ENCODE measurements at regions not wholly inside any gene's neighbourhood (a gene's known extent, or its start where the extent isn't known, plus 50 kb on each side); places are given as distances from the start of the nearest gene placed in this dataset.

GRCh38 chr6:155611742-155612141 is 156.1 kb upstream of the NOX3 start:
- no peak overlapping the region for H3K4me3 Mint-ChIP-seq (ENCODE audit: low read depth, unreplicated experiment)
- H3K4me1 Mint-ChIP-seq (ENCODE audit: low read depth, unreplicated experiment): no peaks in the 10 kb centered on the region
- TF ChIP-seq, protein P1, sequence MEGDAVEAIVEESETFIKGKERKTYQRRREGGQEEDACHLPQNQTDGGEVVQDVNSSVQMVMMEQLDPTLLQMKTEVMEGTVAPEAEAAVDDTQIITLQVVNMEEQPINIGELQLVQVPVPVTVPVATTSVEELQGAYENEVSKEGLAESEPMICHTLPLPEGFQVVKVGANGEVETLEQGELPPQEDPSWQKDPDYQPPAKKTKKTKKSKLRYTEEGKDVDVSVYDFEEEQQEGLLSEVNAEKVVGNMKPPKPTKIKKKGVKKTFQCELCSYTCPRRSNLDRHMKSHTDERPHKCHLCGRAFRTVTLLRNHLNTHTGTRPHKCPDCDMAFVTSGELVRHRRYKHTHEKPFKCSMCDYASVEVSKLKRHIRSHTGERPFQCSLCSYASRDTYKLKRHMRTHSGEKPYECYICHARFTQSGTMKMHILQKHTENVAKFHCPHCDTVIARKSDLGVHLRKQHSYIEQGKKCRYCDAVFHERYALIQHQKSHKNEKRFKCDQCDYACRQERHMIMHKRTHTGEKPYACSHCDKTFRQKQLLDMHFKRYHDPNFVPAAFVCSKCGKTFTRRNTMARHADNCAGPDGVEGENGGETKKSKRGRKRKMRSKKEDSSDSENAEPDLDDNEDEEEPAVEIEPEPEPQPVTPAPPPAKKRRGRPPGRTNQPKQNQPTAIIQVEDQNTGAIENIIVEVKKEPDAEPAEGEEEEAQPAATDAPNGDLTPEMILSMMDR (IDR thresholded peaks at IDR 0.05; ENCODE audit: unreplicated experiment): no peak
- CTCF ChIA-PET: no interaction called here
- H3K9me3 Mint-ChIP-seq (ENCODE audit: low read depth, unreplicated experiment): peaks cover 6% of the 10 kb centered on the region
- intact Hi-C loops (cut with micrococcal nuclease; ENCODE audit: unreplicated experiment): no loop called here
- no TSS peak for BruUV-seq (replicated peaks)
- no peak overlapping the region for H3K27ac Mint-ChIP-seq (ENCODE audit: unreplicated experiment)
- H3K27me3 Mint-ChIP-seq (ENCODE audit: unreplicated experiment): no peaks in the 10 kb centered on the region
- no peaks in the 10 kb centered on the region for H3K36me3 Mint-ChIP-seq (ENCODE audit: insufficient read depth, unreplicated experiment)
- no peak for DNase-seq

DNA sequence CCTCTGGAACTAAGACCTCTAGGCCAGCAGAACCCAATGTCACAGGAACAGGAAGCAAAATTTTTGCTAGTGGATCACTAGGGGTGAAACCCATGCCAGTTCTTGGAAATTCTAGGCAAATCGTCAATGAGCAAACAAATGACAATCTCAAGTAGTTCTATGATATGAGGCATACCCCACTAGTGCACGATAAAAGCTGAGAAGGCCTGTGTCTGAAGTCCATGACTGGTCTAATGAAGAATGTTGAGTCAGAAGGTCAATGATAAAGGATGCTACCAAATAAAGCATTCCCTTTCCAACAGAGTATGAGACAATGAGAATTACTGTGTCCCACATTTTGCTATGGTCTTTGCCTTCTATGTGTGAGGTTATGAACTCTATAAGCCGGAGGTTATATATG is 149.4 kb upstream of the NOX3 start:
- TF ChIP-seq, protein P1 (IDR thresholded peaks at IDR 0.05; ENCODE audit: unreplicated experiment): no peak
- Mint-ChIP-seq H3K9me3 (ENCODE audit: low read depth, unreplicated experiment) (no peaks in the 10 kb centered on the region), H3K4me3 (ENCODE audit: low read depth, unreplicated experiment) (no peak overlapping the region), H3K27ac (ENCODE audit: unreplicated experiment) (no peak overlapping the region), H3K4me1 (ENCODE audit: low read depth, unreplicated experiment) (peaks cover 10% of the 10 kb centered on the region), H3K27me3 (ENCODE audit: unreplicated experiment) (no peaks in the 10 kb centered on the region), H3K36me3 (ENCODE audit: insufficient read depth, unreplicated experiment) (no peaks in the 10 kb centered on the region)
- intact Hi-C loops (cut with micrococcal nuclease; ENCODE audit: unreplicated experiment): no loop called here
- CTCF ChIA-PET: no interaction called here
- BruUV-seq (replicated peaks): no TSS peak
- no peak for DNase-seq

- CTCF ChIA-PET: no interaction called here
- Mint-ChIP-seq H3K4me3 (ENCODE audit: low read depth, unreplicated experiment) (no peak overlapping the region), H3K36me3 (ENCODE audit: insufficient read depth, unreplicated experiment) (no peaks in the 10 kb centered on the region), H3K27me3 (ENCODE audit: unreplicated experiment) (no peaks in the 10 kb centered on the region), H3K4me1 (ENCODE audit: low read depth, unreplicated experiment) (peaks cover 10% of the 10 kb centered on the region), H3K27ac (ENCODE audit: unreplicated experiment) (no peak overlapping the region), H3K9me3 (ENCODE audit: low read depth, unreplicated experiment) (no peaks in the 10 kb centered on the region)
- DNase-seq: no peak
- intact Hi-C loops (cut with micrococcal nuclease; ENCODE audit: unreplicated experiment): no loop called here
- no TSS peak for BruUV-seq (replicated peaks)
- TF ChIP-seq, protein P1 (IDR thresholded peaks at IDR 0.05; ENCODE audit: unreplicated experiment): no peak
These were observed 143.9 kb upstream of the NOX3 start for GRCh38 chr6:155599561-155599960.

- TF ChIP-seq, protein P1 (IDR thresholded peaks at IDR 0.05; ENCODE audit: unreplicated experiment): no peak
- no TSS peak for BruUV-seq (replicated peaks)
- intact Hi-C loops (cut with micrococcal nuclease; ENCODE audit: unreplicated experiment): no loop called here
- no peaks in the 10 kb centered on the region for H3K36me3 Mint-ChIP-seq (ENCODE audit: insufficient read depth, unreplicated experiment)
- no peak for DNase-seq
- CTCF ChIA-PET: no interaction called here
- H3K27me3 Mint-ChIP-seq (ENCODE audit: unreplicated experiment): no peaks in the 10 kb centered on the region
- H3K4me3 Mint-ChIP-seq (ENCODE audit: low read depth, unreplicated experiment): no peak overlapping the region
- H3K9me3 Mint-ChIP-seq (ENCODE audit: low read depth, unreplicated experiment): no peaks in the 10 kb centered on the region
- H3K4me1 Mint-ChIP-seq (ENCODE audit: low read depth, unreplicated experiment): peaks cover 10% of the 10 kb centered on the region
- H3K27ac Mint-ChIP-seq (ENCODE audit: unreplicated experiment): no peak overlapping the region
These were observed 143.5 kb upstream of the NOX3 start for GRCh38 chr6:155599160-155599559.

DNA sequence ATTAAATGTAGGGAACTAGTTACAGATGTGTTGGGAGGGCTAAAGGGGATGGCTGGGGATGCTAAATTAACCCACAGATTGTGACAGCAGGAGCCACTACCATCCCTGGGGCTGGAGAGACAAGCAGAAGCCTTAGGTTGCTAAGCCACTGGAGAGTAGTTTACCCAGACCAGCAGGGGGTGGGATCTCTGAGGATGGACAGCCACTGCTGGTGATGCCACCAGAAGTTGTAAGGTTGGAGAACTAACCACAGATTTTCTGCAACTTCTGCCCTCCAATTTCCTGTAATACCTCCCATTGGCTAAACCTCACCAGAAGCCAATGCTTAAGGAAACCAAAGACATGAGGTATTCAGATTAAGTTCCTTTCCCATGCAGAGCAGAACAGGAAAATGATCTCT is 139.6 kb upstream of the NOX3 start:
- no peaks in the 10 kb centered on the region for H3K27me3 Mint-ChIP-seq (ENCODE audit: unreplicated experiment)
- no peaks in the 10 kb centered on the region for H3K9me3 Mint-ChIP-seq (ENCODE audit: low read depth, unreplicated experiment)
- intact Hi-C loops (cut with micrococcal nuclease; ENCODE audit: unreplicated experiment): no loop called here
- DNase-seq: no peak
- H3K4me3 Mint-ChIP-seq (ENCODE audit: low read depth, unreplicated experiment): no peak overlapping the region
- BruUV-seq (replicated peaks): no TSS peak
- H3K27ac Mint-ChIP-seq (ENCODE audit: unreplicated experiment): no peak overlapping the region
- no peaks in the 10 kb centered on the region for H3K4me1 Mint-ChIP-seq (ENCODE audit: low read depth, unreplicated experiment)
- CTCF ChIA-PET: no interaction called here
- no peaks in the 10 kb centered on the region for H3K36me3 Mint-ChIP-seq (ENCODE audit: insufficient read depth, unreplicated experiment)
- TF ChIP-seq, protein P1 (IDR thresholded peaks at IDR 0.05; ENCODE audit: unreplicated experiment): no peak
